WERI-Rb-1 (cell line): ENCODE measurements at regions not wholly inside any gene's neighbourhood (a gene's known extent, or its start where the extent isn't known, plus 50 kb on each side); places are given as distances from the start of the nearest gene placed in this dataset.

Experiments used
- DNase-seq: peaks from one replicate; pipeline ENCODE4 v3.0.0-alpha.2; 2020
- H3K27ac ChIP-seq: fragments of 250-450 bp; sonication (Bioruptor Pico); 2 replicates; pipeline ENCODE4 v1.5.1; 2020; ENCODE audit warnings: mild to moderate bottlenecking, moderate library complexity
- H3K27me3 ChIP-seq: fragments of 250-450 bp; sonication (Bioruptor Pico); 2 replicates; pipeline ENCODE4 v1.5.1; 2021; ENCODE audit warnings: mild to moderate bottlenecking, low read depth, moderate library complexity; ENCODE audit not compliant: insufficient read depth, severe bottlenecking
- H3K36me3 ChIP-seq: fragments of 250-450 bp; sonication (Bioruptor Pico); 2 replicates; pipeline ENCODE4 v1.5.1; 2020; ENCODE audit warnings: mild to moderate bottlenecking, moderate library complexity
- H3K4me3 ChIP-seq: 2 replicates; pipeline ENCODE4 v1.5.1; 2011; ENCODE audit warnings: low read depth, mild to moderate bottlenecking, control low read depth, low read length
- H3K9me3 ChIP-seq: fragments of 250-450 bp; sonication (Bioruptor Pico); 2 replicates; pipeline ENCODE4 v1.5.1; 2021; ENCODE audit warnings: mild to moderate bottlenecking, moderate library complexity; ENCODE audit not compliant: severe bottlenecking
- CTCF ChIP-seq: IDR thresholded peaks from 2 replicates; pipeline ENCODE4 v1.5.1; 2011; ENCODE audit warnings: low read depth, mild to moderate bottlenecking, control low read depth, inconsistent platforms, low read length

DNA sequence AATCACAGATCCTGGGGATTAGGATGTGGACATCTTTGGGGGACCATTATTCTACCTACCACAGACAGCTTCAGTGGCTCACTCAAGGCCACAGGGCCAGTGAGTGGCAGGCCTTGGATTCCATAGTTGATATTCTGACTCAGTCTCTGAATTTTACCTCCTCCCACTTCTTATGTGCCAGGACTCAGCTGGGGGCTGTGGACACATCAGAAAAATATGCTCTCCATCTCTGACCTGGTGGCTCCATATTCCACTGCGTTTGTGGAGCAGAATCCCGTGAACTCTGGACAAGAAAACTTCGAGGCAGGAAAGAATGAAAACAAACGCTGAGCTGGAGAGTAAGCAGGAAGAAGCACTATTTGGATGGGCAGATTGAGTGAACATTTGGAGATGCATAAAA, 301.8 kb upstream of the MAF start:
- no peak for TF ChIP-seq CTCF
- Histone ChIP-seq H3K4me3 (no peak overlapping the region), H3K27me3 (peaks cover 61% of the 10 kb centered on the region), H3K9me3 (no peaks in the 10 kb centered on the region), H3K36me3 (no peaks in the 10 kb centered on the region), H3K27ac (no peak overlapping the region)
- DNase-seq, result no peak

GRCh38 chr16:79901522-79901921, 301.0 kb upstream of the MAF start:
- peaks cover 63% of the 10 kb centered on the region for H3K27me3 ChIP-seq
- no peak for TF ChIP-seq CTCF
- no peaks in the 10 kb centered on the region for H3K9me3 ChIP-seq
- H3K4me3 ChIP-seq, result no peak overlapping the region
- H3K36me3 ChIP-seq, result no peaks in the 10 kb centered on the region
- H3K27ac ChIP-seq, result no peak overlapping the region
- no peak for DNase-seq

DNA sequence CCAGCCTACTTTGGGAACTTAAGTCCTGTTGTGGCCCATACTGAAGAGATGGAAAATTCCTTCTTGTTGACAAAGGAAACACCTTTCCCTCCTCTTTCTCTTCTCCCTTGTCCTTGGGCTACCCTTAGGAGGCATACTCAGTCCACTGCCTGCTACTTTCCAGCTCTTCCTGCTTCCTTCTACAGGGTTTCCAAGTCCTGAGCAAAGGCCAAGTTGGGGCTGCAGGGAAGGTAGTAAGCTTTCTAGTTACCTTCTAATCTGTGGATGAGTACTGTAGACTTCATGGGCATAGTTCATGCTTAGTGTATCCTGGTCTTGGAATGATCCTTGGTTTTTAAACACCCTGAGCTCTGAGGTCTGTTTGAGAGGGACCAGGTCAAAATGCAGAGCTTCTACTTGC, 299.2 kb upstream of the MAF start:
- DNase-seq, result no peak
- H3K27ac ChIP-seq, result no peak overlapping the region
- peaks cover 68% of the 10 kb centered on the region for H3K27me3 ChIP-seq
- H3K36me3 ChIP-seq, result no peaks in the 10 kb centered on the region
- H3K4me3 ChIP-seq, result no peak overlapping the region
- TF ChIP-seq CTCF, result no peak
- no peaks in the 10 kb centered on the region for H3K9me3 ChIP-seq

DNA sequence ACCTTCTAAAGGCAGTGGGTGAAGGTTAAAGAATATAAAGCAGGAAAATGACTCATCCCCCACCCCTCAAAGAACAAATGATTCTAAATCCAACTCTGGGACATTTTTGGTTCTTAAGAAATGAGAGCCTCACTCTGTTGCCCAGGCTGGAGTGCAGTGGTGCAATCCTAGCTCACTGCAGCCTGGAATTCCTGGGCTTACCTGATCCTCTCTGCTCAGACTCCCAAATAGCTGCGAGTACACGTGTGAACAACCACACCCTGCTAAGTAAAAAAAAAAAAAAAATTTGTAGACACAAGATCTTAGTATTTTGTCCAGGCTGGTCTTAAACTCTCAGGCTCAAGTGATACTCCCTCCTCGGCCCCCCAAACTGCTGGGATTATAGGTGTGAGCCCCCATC, 298.8 kb upstream of the MAF start:
- Histone ChIP-seq H3K27ac (no peak overlapping the region), H3K9me3 (no peaks in the 10 kb centered on the region), H3K36me3 (no peaks in the 10 kb centered on the region), H3K4me3 (no peak overlapping the region), H3K27me3 (peaks cover 68% of the 10 kb centered on the region)
- TF ChIP-seq CTCF, result no peak
- no peak for DNase-seq

DNA sequence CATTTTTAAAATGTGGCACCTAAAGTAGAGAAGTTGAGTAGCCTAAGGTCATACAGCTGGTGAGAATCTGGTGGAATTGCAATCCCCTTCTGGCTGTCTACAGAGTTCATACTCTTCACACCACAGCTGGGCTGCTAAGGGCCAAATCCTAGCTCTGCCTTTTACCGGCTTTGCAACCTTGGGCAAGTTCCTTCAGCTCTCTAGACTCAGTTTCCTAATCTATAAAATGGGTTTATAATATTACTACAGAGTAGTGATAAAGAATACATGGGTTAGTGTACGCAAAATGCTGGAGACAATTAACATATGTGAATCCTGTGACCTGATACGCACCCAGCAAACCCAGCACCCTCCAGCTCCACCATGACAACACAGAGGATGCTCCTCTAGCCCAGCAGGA, 298.2 kb upstream of the MAF start:
- Histone ChIP-seq H3K27me3 (peaks cover 67% of the 10 kb centered on the region), H3K27ac (no peak overlapping the region), H3K4me3 (no peak overlapping the region), H3K36me3 (no peaks in the 10 kb centered on the region), H3K9me3 (no peaks in the 10 kb centered on the region)
- no peak for TF ChIP-seq CTCF
- no peak for DNase-seq

DNA sequence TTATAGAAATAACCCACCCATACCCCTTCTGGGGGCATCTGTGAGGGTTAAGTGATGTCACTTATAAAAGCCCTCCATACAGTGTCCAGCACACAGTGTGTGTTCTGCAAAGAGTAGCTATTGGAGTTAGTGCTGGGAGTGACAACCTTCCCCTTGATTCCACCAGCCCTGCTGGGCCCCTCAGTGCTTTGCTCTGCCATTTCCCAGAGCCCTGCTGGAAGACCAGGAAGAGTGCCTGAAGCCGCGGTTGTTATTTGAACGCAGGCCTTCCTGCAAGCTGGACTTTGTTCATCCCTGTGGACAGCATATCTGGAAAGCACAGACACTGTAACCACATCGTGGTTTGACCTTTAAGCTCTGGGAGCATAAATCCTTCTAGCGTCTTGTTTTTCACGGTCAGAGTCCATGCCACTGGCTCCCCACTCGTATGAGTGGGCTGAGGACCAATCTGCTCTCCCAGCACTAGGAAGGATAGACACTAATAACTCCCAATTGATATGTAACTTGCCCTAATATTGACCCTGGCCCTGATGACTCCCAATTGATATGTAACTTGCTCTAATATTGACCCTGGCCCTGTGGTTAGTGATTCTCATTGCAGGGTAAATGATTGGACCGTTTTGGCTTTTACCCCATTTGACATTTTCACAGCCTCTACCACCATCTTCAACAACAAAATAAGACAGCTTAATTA, 297.1 kb upstream of the MAF start:
- TF ChIP-seq CTCF, result no peak
- no peak for DNase-seq
- Histone ChIP-seq H3K36me3 (no peaks in the 10 kb centered on the region), H3K27ac (no peak overlapping the region), H3K4me3 (no peak overlapping the region), H3K27me3 (peaks cover 72% of the 10 kb centered on the region), H3K9me3 (no peaks in the 10 kb centered on the region)
